HEK293T (cell line): ENCODE measurements at regions not wholly inside any gene's neighbourhood (a gene's known extent, or its start where the extent isn't known, plus 50 kb on each side); places are given as distances from the start of the nearest gene placed in this dataset.

Experiments
- CTBP1 ChIP-seq: fragments of 450-650 bp; IDR thresholded peaks from 2 replicates; pipeline ENCODE4 v1.6.1; 2016; ENCODE audit warnings: borderline replicate concordance
- ELF4 ChIP-seq: fragments of 450-650 bp; IDR thresholded peaks from 2 replicates; pipeline ENCODE4 v1.6.1; 2017; ENCODE audit warnings: antibody characterized with exemption
- FOXK2 ChIP-seq: fragments of 450-650 bp; IDR thresholded peaks from 2 replicates; pipeline ENCODE4 v1.6.1; 2016; ENCODE audit warnings: mild to moderate bottlenecking
- LEF1 ChIP-seq: fragments of 450-650 bp; IDR thresholded peaks from 2 replicates; pipeline ENCODE4 v1.6.1; 2017; ENCODE audit warnings: mild to moderate bottlenecking, borderline replicate concordance
- PKNOX1 ChIP-seq: fragments of 450-650 bp; IDR thresholded peaks from 2 replicates; pipeline ENCODE4 v1.6.1; 2016
- SP1 ChIP-seq: fragments of 450-650 bp; IDR thresholded peaks from 2 replicates; pipeline ENCODE4 v1.6.1; 2017
- ZNF384 ChIP-seq: fragments of 450-650 bp; IDR thresholded peaks from 2 replicates; pipeline ENCODE4 v1.6.1; 2016

- TF ChIP-seq PKNOX1, result no peak
- TF ChIP-seq ELF4, result no peak
- no peak for TF ChIP-seq ZNF384
- no peak for TF ChIP-seq SP1
- TF ChIP-seq LEF1, result no peak
- no peak for TF ChIP-seq FOXK2
- TF ChIP-seq CTBP1, result no peak
Observed at GRCh38 chr2:166786707-166787106, 101.6 kb upstream of the XIRP2 start.
